GM12891 (cell line): ENCODE measurements at regions not wholly inside any gene's neighbourhood (a gene's known extent, or its start where the extent isn't known, plus 50 kb on each side); places are given as distances from the start of the nearest gene placed in this dataset.

Experiments
- PAX5 ChIP-seq: IDR thresholded peaks from 2 replicates; pipeline ENCODE4 v1.6.1; 2011; ENCODE audit warnings: low read length, moderate library complexity, mild to moderate bottlenecking; ENCODE audit not compliant: insufficient read depth, severe bottlenecking
- POLR2A ChIP-seq: IDR thresholded peaks from 2 replicates; pipeline ENCODE4 v1.6.1; 2011; ENCODE audit warnings: low read depth, low read length, control low read depth
- POLR2AphosphoS5 ChIP-seq: IDR thresholded peaks from 2 replicates; pipeline ENCODE4 v1.6.1; 2011; ENCODE audit warnings: low read depth, low read length, control low read depth
- POU2F2 ChIP-seq: IDR thresholded peaks from 2 replicates; pipeline ENCODE4 v1.6.1; 2011; ENCODE audit warnings: low read depth, mild to moderate bottlenecking, control low read depth, low read length, moderate library complexity
- SPI1 ChIP-seq: IDR thresholded peaks from 2 replicates; pipeline ENCODE4 v1.6.1; 2011; ENCODE audit warnings: low read depth, low read length, control low read depth
- TAF1 ChIP-seq: IDR thresholded peaks from 2 replicates; pipeline ENCODE4 v1.6.1; 2011; ENCODE audit warnings: low read depth, low read length, control low read depth

- no peak for TF ChIP-seq POLR2A
- TF ChIP-seq POLR2AphosphoS5 = no peak
- no peak for TF ChIP-seq PAX5
- no peak for TF ChIP-seq TAF1
- no peak for TF ChIP-seq SPI1
- no peak for TF ChIP-seq POU2F2
Observed at GRCh38 chr18:40911041-40911440, 1044.0 kb upstream of the PIK3C3 start.
